UCSD-AML1 (cell line): ENCODE measurements at regions not wholly inside any gene's neighbourhood (a gene's known extent, or its start where the extent isn't known, plus 50 kb on each side); places are given as distances from the start of the nearest gene placed in this dataset.

ENCODE experiments used
- DNase-seq: peaks from one replicate; lab custom pipeline; 2025; ENCODE audit not compliant: unreplicated experiment; lab: John Stamatoyannopoulos, UW

- DNase-seq: no peak
Observed at GRCh38 chr16:72523087-72523486, 351.1 kb upstream of the PMFBP1 start.

GRCh38 chr16:72517154-72517553 is 345.2 kb upstream of the PMFBP1 start:
- DNase-seq: no peak

- DNase-seq: no peak
Observed at GRCh38 chr16:72511171-72511570, 339.2 kb upstream of the PMFBP1 start.

- DNase-seq: no peak
Observed at GRCh38 chr16:72508191-72508590, 336.2 kb upstream of the PMFBP1 start.

- DNase-seq: no peak
Observed at GRCh38 chr16:72502594-72503005, 330.6 kb upstream of the PMFBP1 start.

- peak; percentile 55 for DNase-seq
Observed at GRCh38 chr16:72501739-72502593, 330.0 kb upstream of the PMFBP1 start.

- DNase-seq: no peak
Observed at GRCh38 chr16:72500545-72500944, 328.6 kb upstream of the PMFBP1 start.

- no peak for DNase-seq
Observed at GRCh38 chr16:72493716-72494415, 321.9 kb upstream of the PMFBP1 start.

GRCh38 chr16:72487283-72487682 is 315.3 kb upstream of the PMFBP1 start:
- no peak for DNase-seq

DNA sequence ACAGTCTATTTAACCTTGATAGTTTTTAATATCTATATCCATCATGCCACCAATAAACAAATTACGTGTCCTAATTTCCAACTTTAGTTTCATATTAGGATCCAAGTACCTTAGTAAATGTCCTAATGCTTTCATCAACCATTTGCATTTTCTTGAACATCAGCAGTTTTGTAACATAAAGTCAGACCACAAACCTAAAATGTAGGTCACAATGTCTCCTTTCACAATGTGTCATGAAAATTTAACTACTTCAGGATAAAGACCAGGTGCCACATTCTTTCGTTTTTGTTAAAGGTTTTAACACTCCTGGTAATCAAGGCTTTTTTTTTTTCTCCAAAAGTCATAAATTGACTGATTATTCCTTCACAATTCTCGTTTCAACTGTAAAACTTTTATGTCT is 310.7 kb upstream of the PMFBP1 start:
- no peak for DNase-seq

GRCh38 chr16:72481419-72481818 is 309.5 kb upstream of the PMFBP1 start:
- DNase-seq: no peak

DNA sequence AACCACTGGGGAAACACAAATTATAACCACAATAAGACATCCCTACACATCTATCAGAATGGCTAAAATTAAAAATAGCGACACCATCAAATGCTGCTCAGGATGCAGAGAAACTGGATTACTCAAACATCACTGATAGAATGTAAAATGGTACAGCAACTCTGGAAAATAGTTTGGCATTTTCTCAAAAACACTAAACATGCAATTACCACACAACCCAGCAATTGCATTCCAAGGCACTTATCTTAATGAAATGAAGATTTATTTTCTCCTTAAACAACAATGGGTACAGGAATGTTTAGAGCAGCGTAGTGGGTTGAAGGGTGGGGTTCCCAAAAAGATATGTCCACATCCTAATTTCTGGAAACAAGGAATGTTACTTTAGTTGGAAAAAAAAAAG is 309.0 kb upstream of the PMFBP1 start:
- DNase-seq: no peak

- DNase-seq: no peak
Observed at GRCh38 chr16:72475688-72476087, 303.7 kb upstream of the PMFBP1 start.

- no peak for DNase-seq
Observed at GRCh38 chr16:72474501-72475123, 302.7 kb upstream of the PMFBP1 start.

DNA sequence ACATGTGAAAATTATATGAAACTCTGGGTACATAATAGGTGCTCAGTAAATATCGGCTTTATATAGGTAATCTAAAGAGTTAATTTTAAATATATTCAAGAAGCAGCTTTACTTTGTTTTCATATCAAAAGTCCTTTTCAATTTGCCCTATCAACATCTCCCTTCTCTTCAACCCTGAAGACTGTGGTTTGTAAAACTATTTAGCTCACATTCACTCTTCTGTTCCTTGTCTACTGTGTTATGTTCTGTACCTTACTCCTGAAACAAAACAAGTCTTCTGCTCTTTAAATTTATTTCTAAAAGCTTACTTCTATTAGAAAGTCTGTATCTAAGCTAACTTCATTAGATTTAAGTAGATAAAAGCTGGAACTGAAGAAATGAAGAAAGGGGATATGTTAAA is 301.7 kb upstream of the PMFBP1 start:
- no peak for DNase-seq

DNA sequence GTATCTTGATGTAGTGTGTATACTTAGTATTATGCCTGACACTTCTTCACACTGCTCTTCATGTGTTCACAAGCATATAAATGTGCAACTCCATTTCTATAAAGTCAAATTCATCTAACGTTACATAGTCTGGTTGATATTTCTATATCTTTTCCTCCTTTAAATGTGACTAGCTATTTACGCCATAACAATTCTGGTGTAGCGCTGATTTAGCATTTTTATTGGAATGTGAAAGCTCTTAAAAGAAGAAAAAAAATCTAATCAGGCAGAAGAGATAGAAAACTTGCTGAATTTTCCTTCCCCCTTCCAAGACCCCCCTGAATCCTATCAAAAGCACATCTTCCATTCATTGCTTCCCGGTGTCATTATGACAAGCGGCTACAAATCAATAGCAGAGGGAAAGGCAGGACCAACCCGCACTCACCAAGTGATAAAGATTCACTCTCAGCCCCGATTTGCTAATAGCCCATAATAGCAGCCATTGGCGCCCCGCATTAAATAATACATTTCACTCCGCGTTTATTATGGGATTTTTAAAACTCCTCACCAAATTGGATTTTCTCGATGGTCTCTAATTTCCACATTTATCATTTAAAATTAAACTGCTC is 299.5 kb upstream of the PMFBP1 start:
- no peak for DNase-seq

DNA sequence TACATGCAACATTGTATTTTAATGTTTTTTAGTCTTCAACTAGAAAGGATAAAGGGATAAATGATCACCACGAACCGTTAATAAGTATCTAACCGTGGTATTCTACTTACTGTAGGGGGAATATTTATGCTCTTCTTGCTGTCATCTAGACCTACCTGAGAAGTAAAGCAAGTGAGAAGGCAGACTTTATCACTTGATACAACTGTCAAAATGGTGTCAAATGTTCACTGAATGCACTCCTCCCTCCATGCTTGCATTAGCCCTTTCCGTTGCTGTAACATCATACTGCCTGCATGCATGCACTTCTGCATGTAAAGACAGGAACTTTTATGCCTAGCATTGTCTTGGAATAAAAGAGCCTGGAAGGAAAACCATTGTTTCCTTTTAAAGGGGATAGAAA is 298.6 kb upstream of the PMFBP1 start:
- DNase-seq: no peak

DNA sequence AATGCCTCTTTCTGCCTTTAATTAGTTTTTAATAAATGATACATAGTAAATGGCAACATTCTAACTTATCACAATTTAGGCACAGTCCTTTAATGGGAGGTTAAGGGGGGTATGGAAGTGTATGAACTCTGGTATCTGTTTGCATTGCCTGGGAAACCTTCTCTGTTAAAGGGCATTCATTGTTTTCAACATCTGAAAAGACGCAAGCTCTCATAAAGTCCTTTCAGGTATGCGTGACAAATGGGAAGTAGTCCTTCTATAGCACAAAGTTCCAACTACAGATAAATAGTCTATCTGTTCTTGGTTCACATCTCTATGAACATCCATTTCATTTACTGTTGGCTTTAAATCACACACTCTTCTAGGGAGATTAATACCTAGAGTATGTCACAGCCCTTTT is 298.0 kb upstream of the PMFBP1 start:
- DNase-seq: no peak

DNA sequence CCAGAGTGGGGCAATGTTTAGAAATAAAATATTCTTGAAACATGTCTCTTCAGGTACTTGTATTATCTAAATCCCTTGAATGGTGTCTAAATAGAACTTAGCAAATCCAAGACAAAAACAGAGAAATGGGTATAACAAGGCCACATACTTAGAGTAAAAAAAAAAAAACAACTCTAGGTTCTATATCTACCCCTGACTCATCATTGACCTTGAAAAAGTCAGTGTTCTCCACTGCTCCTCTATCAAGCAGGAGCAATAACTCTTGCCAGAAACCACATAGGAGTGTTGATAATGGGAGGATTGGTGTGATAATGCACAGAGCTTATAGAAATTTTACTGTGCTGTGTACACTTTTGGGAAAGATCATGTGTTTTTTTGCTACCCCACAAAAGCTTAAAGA is 296.6 kb upstream of the PMFBP1 start:
- no peak for DNase-seq

- no peak for DNase-seq
Observed at GRCh38 chr16:72467157-72467759, 295.3 kb upstream of the PMFBP1 start.
